Erythroblast (primary cell): ENCODE measurements at regions not wholly inside any gene's neighbourhood (a gene's known extent, or its start where the extent isn't known, plus 50 kb on each side); places are given as distances from the start of the nearest gene placed in this dataset.
"Not testable (repeated sequence)": the region's sequence is repeated elsewhere in the genome, so short reads cannot be mapped to it uniquely, and the experiment has no call there.

Experiments
- GATA1 ChIP-seq: IDR thresholded peaks from 2 replicates; pipeline ENCODE4 v1.6.1; 2011; ENCODE audit warnings: low read depth, mild to moderate bottlenecking, control low read depth, low read length, moderate library complexity
- POLR2A ChIP-seq: IDR thresholded peaks from 2 replicates; pipeline ENCODE4 v1.6.1; 2011; ENCODE audit warnings: mild to moderate bottlenecking, low read length

GRCh38 chr17:64791691-64792090, 127.6 kb downstream of the LRRC37A3 start:
- TF ChIP-seq POLR2A, GATA1: not testable (repeated sequence)
